HG02870 (cell line): ENCODE measurements at regions not wholly inside any gene's neighbourhood (a gene's known extent, or its start where the extent isn't known, plus 50 kb on each side); places are given as distances from the start of the nearest gene placed in this dataset.

Experiments
- ATAC-seq: cut with Tn5 transposase; IDR thresholded peaks from one replicate; pipeline ENCODE4 v1.9.1; 2021; ENCODE audit warnings: mild to moderate bottlenecking, moderate library complexity; ENCODE audit not compliant: unreplicated experiment

DNA sequence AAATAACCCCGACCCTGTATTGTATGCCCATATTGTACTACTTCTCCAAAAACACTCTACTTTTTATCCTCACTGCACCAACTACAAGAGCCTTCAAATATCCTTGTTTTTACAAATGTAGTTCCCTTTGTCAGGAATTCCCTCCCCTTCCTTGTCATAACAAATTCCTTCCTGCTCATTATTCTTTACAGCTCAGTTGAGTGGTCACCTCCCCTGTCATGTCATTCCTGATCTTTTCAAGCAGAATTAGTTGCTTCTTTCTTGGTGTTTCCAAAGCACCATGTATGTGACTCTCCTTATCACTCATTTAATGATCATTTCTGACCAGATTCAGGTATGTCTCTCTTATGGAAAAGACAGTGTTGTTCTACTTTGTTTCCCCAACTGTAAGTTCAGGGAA is 194.2 kb upstream of the SMC2 start:
- no peak for ATAC-seq

DNA sequence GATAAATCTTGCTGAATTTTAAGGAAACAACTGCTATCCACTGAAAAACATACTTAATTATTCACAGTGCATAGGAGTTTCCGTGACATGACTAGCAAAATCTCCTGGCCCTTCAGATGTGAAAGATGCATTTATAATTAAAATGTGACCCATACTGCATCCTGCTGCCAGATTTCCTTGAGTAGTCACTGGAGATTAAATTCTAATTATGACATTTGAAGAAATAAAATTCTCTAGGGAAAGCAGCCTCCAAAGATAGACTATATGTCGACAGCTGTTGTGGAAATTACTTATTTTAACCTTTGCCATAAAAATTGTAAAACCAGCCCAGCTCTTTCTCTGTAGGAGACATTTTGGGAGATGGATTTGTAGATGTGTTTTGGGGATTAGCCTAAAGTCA is 193.6 kb upstream of the SMC2 start:
- no peak for ATAC-seq

DNA sequence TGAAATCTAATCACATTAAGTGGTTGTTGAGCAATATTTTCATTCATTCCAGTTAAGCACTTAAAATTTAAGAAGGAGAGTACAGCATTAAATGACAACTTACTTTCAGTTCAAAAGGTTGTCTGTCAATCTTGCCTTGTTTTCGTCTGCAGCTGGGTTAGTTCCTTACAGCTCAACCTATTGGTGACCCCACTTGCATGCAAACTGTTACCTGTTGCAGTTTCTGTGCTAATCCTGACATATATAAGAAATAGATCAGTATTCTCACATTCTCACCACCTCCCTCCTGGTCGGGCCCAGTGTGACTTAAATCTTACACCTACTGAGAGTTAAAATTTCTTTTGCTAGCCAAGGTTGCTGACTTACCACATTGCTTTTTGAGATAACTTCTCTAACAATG is 191.8 kb upstream of the SMC2 start:
- peak; percentile 65 for ATAC-seq

DNA sequence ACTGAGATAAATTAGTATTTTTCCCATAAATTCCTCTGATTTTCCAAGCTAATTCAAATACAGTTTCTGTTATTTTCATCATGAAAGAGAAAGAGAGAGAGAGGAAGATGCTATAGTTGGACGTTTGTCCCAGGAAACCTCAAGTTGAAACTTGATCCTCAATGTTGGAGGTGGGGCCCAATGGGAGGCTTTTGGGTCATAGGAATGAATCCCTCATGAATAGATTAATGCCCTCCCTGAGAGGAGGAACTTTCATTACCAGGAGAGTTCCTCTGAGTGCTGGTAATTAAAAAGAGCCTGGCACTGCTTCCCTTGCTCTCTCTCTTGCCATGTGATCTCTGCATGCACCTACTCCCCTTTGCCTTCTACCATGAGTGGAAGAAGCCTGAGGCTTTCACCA is 189.9 kb upstream of the SMC2 start:
- no peak for ATAC-seq

DNA sequence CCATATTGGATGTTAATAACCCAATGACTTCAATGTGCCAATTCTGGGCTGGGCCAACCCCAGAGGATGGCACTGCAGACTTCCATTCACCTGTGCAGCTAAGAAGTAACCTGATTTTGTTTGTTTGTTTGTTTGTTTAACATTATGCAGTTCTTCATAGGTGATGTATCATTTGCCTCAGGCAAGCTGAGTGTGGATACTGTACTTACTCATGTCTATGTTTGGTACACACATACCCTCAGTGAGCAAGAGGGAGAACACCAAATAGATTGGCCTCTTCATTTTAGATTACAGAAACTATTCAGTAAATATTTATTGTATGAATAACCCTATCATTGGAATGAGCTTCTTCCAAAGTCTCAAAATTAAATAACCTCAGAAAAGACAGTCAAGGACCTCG is 180.2 kb upstream of the SMC2 start:
- ATAC-seq: no peak

DNA sequence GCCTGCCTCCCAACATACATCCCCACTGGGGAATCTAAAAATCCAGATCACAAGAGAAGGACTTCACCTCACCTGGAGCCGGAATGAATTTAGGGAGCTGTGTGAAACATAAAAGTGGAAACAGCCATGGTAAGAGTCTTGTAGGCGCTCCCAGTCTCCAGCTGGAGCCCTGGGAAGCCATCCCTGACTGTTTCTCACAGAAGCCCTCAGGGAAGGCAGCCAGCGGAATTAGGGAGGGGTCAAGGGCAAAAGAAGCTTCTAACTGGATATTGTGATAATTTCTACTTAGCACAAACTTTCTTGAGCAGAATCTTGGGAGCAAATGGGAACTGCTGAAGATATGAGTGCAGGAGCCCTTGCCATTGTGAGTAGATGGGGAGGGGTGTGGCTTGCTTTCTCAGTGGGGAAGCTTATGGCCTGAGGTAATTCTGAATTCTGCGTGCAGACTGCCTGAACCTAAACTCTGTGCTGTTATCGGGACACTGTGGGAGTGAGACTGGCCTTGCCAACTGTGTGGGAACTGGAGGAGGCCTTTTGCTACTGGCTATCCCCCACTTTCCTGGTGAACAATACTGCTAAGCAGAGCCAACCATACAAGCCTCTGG is 174.4 kb upstream of the SMC2 start:
- ATAC-seq: no peak

DNA sequence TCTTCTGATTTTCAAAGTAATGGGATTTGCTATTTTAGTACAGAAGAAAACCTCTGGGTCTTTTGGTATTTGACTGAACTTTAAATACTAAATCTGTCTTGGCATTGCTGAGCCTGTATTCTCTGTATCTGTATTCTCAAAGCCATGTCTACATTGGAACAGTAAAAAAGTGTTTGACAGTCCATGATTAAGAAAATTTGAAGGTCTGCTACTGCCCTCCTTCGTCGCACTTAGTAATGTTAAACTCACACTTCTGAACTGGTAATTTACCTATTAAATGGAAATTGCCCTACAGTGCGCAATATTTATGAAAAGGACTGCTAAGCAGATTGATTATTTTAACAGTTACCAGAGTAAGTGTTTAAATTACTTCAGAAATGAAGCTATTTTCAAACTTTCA is 165.7 kb upstream of the SMC2 start:
- no peak for ATAC-seq

DNA sequence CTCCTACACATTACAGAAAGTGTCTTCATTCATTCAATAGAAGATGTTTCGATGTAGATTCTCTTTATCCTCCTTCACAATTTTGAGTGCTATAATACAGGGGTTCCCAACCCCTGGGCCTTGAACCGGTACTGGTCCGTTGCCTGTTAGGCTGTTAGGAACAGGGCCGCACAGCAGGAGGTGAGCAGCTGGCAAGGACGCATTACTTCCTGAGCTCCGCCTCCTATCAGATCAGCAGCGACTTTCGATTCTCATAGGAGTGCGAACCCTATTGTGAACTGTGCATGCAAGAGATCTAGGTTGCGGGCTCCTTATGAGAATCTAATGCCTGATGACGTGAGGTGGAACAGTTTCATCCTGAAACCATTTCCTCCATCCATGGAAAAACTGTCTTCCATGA is 153.0 kb upstream of the SMC2 start:
- no peak for ATAC-seq

DNA sequence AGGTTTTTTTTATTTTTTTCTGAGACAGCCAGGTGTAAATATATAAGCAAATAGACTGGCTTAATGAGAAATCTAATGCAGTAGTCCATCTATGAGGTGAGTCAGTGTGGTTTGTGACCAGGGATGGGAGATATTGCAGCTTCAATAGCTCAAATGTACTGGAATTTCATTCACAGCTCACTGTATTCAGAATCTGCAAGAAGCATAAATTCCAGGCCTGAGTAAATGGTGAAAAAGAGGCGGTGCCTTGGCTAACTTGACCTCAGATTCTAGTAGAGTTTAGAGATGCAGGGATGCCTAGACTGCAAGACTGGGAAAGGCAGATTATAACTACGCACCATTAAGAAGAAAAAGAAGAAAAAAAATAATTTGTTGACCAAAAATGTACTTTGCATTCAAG is 151.9 kb upstream of the SMC2 start:
- no peak for ATAC-seq

DNA sequence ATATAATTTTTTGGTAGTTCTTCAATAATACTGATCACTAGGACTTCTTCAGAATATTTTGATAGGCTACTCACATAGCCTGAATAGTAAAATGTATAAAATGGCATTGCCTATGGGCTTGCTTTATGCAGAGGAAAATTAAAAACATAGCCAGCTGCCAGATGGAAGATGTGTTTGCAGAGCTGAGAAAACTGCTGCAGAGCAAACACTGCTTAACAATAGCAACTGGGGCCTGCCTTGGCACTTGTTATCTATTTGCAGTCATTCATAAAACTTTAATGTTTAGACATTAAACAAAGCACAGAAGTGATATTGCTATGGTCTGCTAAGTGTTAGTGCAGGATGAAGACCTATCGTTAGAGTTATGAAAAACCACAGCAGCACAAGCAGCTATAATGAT is 151.5 kb upstream of the SMC2 start:
- no peak for ATAC-seq

DNA sequence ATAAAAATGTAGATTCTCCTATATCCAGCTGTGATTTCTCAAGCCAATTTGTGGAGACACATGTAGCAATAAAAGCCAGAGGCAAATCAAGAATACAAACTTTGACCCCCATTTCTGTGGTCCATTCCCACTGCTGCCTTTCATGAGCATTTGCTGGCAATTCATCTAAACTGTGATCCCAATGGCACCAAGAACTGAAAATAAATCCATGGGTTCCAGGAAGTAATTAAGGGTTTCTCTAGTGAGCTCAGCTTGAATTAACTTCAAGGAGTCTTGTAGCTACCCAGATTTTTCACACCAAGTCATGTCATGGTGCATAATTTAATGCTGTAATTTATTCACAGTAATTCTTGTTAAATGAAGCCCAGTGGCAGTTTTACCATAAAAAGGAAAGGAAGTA is 145.0 kb upstream of the SMC2 start:
- ATAC-seq: no peak

DNA sequence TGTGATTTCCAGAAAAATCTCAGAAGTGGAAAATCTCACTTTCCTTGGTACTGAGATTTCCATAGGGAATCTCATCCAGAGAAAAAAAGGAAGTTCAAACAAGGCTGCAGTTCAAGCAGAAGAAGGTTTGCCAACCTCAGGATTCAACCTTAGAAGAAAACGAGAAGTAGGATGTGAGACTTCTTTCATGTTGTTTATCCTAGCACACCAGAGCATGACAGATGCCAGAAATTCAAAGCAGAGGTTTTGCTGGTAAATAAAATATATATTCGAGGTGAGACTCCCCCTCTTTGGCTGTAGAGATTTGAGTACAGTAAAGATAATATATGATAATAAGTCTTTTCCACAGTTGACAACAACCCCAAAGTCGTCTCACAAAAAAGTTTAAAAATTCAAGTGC is 116.9 kb upstream of the SMC2 start:
- ATAC-seq: no peak

DNA sequence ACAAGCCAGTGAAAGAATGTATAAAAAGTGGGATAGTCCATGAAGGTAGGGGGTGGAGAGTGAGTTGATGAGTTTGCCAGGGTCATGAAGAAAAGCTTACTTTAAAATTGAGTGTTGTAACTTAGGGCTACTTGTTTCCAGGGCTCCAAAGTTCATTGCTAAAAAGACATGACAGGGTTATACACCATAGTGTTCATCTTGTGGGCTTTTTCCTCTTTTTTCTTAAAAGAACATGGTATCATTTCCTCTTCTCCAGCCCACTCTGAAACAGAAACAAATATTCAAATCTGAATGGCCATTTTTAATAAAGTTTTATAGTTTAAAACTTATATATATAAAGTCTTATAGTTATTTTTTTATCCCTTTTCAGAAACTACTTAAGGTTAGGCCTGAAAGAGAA is 115.7 kb upstream of the SMC2 start:
- ATAC-seq: no peak

DNA sequence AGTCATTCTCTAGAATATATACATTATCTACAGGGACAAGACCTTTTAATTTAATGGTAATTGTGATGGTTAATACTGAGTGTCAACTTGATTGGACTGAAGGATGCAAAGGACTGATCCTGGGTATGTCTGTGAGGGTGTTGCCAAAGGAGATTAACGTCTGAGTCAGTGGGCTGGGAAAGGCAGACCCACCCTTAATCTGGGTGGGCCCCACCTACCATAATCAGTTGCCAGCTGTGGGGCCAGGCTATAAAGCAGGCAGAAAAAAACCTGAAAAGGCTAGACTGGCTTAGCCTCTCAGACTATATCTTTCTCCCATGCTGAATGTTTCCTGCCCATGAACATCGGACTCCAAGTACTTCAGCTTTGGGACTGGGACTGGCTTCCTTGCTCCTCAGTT is 112.2 kb upstream of the SMC2 start:
- no peak for ATAC-seq

DNA sequence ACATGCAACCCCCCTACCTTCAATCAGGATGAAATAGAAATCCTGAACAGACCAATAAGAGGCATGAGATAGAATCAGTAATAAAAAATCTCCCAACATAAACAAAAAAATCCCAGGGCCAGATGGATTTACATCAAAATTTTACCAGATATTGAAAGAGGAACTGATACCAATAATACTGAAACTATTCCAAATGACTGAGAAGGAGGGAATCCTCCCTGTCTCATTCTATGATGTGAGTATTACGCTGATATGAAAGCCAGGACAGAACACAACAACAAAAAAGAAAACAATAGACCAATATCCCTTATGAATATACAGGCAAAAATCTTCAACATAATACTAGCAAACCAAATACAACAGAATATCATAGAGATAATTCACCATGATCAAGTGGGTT is 109.0 kb upstream of the SMC2 start:
- ATAC-seq: peak; percentile 37

DNA sequence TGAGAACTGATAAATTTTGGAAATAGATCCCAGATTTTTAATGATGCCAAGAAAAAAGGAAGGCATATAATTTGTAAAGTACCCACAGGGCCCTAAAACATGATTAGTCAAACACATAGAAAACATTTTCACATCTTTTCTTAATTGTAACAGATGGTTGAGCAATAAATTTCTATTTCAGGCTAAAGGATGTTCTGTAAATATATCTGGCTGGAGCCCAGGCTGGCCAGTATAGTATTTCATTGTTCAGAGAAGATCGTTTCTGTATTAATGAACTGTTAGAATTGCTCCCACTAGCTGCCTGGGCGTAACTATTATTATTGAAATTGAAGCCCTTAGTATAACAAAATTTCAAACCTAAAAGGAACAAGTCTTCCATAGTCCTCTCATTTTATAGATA is 105.3 kb upstream of the SMC2 start:
- ATAC-seq: no peak

DNA sequence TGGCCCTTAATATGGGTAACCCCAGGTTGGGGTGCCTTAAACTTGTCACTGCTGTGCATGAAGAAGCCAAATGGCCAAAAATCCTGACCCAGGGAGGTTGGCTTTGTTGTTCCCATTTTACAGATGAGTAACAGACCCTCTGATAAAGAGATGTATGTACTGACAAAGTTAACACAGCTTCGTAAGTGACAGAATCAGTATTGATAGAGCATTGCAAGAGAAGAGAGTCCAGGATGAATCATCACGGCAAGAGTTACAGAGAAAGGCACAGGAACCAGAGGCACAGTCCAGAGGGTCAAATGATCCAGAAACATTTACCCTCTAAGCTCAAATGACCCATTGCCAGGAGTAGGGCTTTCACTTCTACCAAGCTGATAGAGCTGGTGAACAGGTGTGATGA is 103.8 kb upstream of the SMC2 start:
- no peak for ATAC-seq

DNA sequence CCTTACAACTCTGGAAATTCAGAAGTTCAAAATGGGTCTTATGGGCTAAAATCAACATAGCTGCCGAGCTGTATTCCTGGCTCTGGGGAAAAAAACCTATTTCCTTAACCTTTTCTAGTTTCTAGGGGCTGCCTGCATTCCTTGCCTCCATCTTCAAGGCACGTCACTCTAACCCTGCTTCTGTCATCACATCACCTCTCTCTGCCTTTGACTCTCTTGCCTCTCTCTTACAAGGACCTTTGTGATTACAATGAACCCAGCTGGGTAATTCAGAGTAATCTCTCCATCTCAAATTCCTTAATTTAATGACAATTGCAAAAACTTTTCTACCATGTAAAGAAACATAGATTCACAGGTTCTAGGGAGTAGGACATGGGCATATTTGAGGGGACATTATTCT is 103.1 kb upstream of the SMC2 start:
- no peak for ATAC-seq

DNA sequence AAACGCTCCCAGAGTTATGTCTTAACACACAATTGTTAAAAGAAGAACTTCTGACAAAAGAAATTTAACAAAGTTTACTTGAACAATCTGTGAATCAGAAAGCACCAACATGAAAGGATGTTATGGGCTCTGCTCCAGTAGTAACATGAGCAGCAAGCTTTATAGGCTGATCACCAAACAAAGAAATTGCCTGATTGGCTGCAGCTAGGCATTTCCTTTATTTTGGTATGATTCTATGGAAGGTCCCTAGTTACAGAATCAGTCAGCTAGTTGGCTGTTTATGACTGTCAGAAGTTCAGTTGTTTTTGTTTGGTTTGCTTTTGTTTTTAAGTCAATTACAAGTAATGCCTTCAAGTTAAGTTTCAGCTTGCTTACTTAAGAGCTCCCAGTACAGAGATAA is 102.4 kb upstream of the SMC2 start:
- peak; percentile 83 for ATAC-seq

DNA sequence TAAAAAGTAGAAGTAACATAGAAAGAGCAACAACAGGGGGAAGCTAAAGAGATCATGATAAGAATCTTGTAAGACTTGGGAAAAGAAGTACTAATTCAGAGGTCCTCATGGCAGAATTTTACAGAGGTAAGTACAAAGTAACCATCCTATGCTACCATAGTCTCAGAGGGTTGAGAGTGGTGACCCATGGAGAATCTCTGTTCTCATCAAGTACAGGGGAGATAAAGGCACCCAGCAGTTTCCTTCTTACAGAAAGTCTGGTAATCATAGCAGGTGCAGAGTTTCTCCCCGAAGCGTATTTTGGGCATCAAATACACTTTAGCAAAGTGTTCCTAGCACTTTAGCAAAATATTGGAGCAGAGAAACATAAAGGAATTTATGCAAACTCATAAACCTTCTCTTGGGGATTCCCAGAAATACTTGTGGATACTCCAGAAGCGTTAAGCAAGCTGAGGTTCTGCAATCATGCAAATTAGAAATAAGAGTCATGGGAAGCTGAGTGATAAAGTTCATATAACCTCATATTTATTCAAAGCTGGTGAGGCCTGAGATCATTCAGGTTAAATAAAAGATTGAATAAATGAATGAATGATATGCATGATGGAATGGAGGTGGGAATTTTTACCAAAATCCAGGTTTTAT is 101.0 kb upstream of the SMC2 start:
- ATAC-seq: no peak

DNA sequence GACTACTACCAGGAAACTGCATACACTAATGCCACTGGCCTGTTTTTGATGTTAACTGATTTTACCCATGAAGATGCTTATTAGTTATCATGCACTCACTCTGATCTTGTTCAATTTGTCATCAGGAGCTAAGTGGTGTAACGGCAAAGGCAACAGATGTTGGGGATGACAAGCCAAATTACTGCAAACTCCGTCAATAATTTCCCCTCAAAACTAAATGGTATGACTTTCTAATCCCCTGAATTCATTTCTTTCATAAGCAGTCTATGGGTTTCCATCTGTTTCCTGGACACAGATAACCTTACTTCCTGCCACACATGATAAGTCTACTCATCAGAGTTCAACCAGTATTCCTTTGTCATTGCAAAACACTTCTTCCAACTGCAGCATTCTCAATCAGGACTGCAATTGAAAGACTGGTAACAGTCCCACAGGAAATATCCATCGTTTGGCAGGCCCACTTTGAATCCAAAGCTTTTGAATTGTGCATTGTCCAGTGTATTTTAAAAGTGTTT is 96.2 kb upstream of the SMC2 start:
- ATAC-seq: no peak

DNA sequence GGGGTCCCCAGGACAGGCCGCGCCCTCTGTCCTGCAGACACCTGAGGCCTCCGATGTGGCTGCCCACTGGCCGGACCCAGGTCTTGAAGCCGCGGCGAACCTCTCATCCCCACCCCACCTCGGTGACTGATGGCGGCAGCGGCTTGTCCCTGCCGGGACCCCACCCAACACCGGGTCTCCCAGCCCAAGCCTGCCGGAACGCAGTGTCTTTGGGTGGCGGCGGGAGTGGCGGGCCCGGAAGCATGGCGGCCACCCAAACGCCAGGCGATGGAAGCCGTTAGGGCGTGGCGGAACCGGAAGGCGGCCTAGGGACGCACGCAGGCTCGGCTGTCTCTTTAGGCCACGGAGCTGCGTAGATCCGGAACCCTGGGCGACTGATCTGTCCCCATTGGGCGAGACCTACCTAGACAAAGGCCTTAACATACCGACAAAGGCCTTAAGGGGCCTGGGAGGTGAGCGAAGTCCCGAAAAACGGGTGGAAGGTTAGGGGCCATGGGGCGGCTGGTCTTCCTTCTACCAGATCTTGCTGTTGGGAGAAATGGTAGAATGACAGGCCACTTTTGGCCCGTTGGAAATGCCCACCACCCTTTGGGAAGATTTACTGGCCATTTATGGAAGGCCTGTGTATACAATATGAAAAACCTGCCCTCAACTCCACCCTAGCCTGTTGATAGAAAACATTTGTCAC is 94.6 kb upstream of the SMC2 start:
- no peak for ATAC-seq
